ENCODE measurements at regions not wholly inside any gene's neighbourhood (a gene's known extent, or its start where the extent isn't known, plus 50 kb on each side); places are given as distances from the start of the nearest gene placed in this dataset.

GRCh38 chr7:114317450-114318098 lies 97.0 kb upstream of the FOXP2 start:
- no peak for TF ChIP-seq CTCF (IDR thresholded peaks at IDR 0.05)
- no peaks in the 10 kb centered on the region for H3K9me3 ChIP-seq (replicated peaks in 1 of 2; ENCODE audit: control insufficient read depth in 1 of 2, insufficient read depth in 1 of 2, low read length in 2 of 2)
- no peak overlapping the region for H3K27ac Mint-ChIP-seq
- H4K20me1 ChIP-seq (ENCODE audit: insufficient read depth, low read length) = no peaks in the 10 kb centered on the region
- WGBS (ENCODE audit: insufficient coverage) = 44% methylated on average over 2 of the region's 2 CpGs
- no peak overlapping the region for H3K9ac ChIP-seq (ENCODE audit: insufficient read depth, low read length, poor library complexity, severe bottlenecking)
- no peaks in the 10 kb centered on the region for H3K4me1 Mint-ChIP-seq
- no peaks in the 10 kb centered on the region for H3K27me3 ChIP-seq (ENCODE audit: control insufficient read depth in 2 of 2, insufficient read depth in 2 of 2, low read length in 2 of 2)
- no peaks in the 10 kb centered on the region for H3K36me3 Mint-ChIP-seq
- H2AFZ ChIP-seq (ENCODE audit: insufficient read depth, low read depth, low read length, poor library complexity, severe bottlenecking) = no peak overlapping the region
- H3K36me3 ChIP-seq (replicated peaks in 1 of 2; ENCODE audit: control insufficient read depth in 1 of 2, insufficient read depth in 2 of 2, low read length in 2 of 2) = no peaks in the 10 kb centered on the region
- intact Hi-C loops (cut with micrococcal nuclease) = no loop called here
- H3K4me3 ChIP-seq (replicated peaks in 1 of 3; ENCODE audit: low read depth in 2 of 3, low read length in 3 of 3) = no peak overlapping the region
- no peaks in the 10 kb centered on the region for H3K9me3 Mint-ChIP-seq
- H3K4me1 ChIP-seq (ENCODE audit: control insufficient read depth in 1 of 2, insufficient read depth in 2 of 2, low read length in 2 of 2) = no peaks in the 10 kb centered on the region
- no peak for DNase-seq
- H3K79me2 ChIP-seq (ENCODE audit: insufficient read depth, low read length) = no peaks in the 10 kb centered on the region
- no peak overlapping the region for H3K4me2 ChIP-seq (replicated peaks; ENCODE audit: extremely low read depth, low read length, poor library complexity, severe bottlenecking)
- H3K27ac ChIP-seq (ENCODE audit: low read depth in 1 of 2, low read length in 2 of 2) = no peak overlapping the region
- H3K27me3 Mint-ChIP-seq (ENCODE audit: low read depth in 3 of 3) = no peaks in the 10 kb centered on the region
- H3K4me3 Mint-ChIP-seq = no peak overlapping the region

- no peak overlapping the region for H3K27ac Mint-ChIP-seq
- H3K27ac ChIP-seq (ENCODE audit: low read depth in 1 of 2, low read length in 2 of 2) = no peak overlapping the region
- no peak for TF ChIP-seq CTCF (IDR thresholded peaks at IDR 0.05)
- no peaks in the 10 kb centered on the region for H3K36me3 ChIP-seq (replicated peaks in 1 of 2; ENCODE audit: control insufficient read depth in 1 of 2, insufficient read depth in 2 of 2, low read length in 2 of 2)
- no peak for DNase-seq
- no peak overlapping the region for H3K4me3 Mint-ChIP-seq
- no peaks in the 10 kb centered on the region for H3K79me2 ChIP-seq (ENCODE audit: insufficient read depth, low read length)
- H3K27me3 Mint-ChIP-seq (ENCODE audit: low read depth in 3 of 3) = peaks cover 0 to 2% (median 2%) of the 10 kb centered on the region in 3 donors
- intact Hi-C loops (cut with micrococcal nuclease) = no loop called here
- H4K20me1 ChIP-seq (ENCODE audit: insufficient read depth, low read length) = no peaks in the 10 kb centered on the region
- no peaks in the 10 kb centered on the region for H3K27me3 ChIP-seq (ENCODE audit: control insufficient read depth in 2 of 2, insufficient read depth in 2 of 2, low read length in 2 of 2)
- H3K4me1 Mint-ChIP-seq = no peaks in the 10 kb centered on the region
- no peak overlapping the region for H3K4me2 ChIP-seq (replicated peaks; ENCODE audit: extremely low read depth, low read length, poor library complexity, severe bottlenecking)
- H3K4me3 ChIP-seq (replicated peaks in 1 of 3; ENCODE audit: low read depth in 2 of 3, low read length in 3 of 3) = no peak overlapping the region
- no peaks in the 10 kb centered on the region for H3K4me1 ChIP-seq (ENCODE audit: control insufficient read depth in 1 of 2, insufficient read depth in 2 of 2, low read length in 2 of 2)
- H3K9ac ChIP-seq (ENCODE audit: insufficient read depth, low read length, poor library complexity, severe bottlenecking) = no peak overlapping the region
- no peaks in the 10 kb centered on the region for H3K9me3 ChIP-seq (replicated peaks in 1 of 2; ENCODE audit: control insufficient read depth in 1 of 2, insufficient read depth in 1 of 2, low read length in 2 of 2)
- no peaks in the 10 kb centered on the region for H3K36me3 Mint-ChIP-seq
- WGBS (ENCODE audit: insufficient coverage) = 100% methylated on average over 1 of the region's 1 CpG
- H2AFZ ChIP-seq (ENCODE audit: insufficient read depth, low read depth, low read length, poor library complexity, severe bottlenecking) = no peak overlapping the region
- H3K9me3 Mint-ChIP-seq = peaks cover 0 to 2% (median 0%) of the 10 kb centered on the region in 7 donors
These were observed 102.0 kb upstream of the FOXP2 start for GRCh38 chr7:114312649-114313048.
